NCI-H345 treated with DMSO at 0.1 percent for 48 hours (cell line): ENCODE measurements at regions not wholly inside any gene's neighbourhood (a gene's known extent, or its start where the extent isn't known, plus 50 kb on each side); places are given as distances from the start of the nearest gene placed in this dataset.

ENCODE experiments used
- DNase-seq: peaks from one replicate; lab custom pipeline; 2025; ENCODE audit not compliant: unreplicated experiment; lab: John Stamatoyannopoulos, UW

GRCh38 chr22:17269224-17269606 lies 50.0 kb upstream of the ADA2 start:
- DNase-seq = no peak
